ENCODE measurements at regions not wholly inside any gene's neighbourhood (a gene's known extent, or its start where the extent isn't known, plus 50 kb on each side); places are given as distances from the start of the nearest gene placed in this dataset.

- no peak for TF ChIP-seq PBX2 (CRISPR knock-in tag; IDR thresholded peaks at IDR 0.05; ENCODE audit: low read depth)
- TF ChIP-seq PBX2 (tag; conservative IDR thresholded peaks at IDR 0.05; ENCODE audit: low read depth), result no peak
Measured at GRCh38 chr11:129720156-129720555, 95.5 kb upstream of the TMEM45B start (continued).

GRCh38 chr11:129720994-129721393, 94.7 kb upstream of the TMEM45B start:
- H3K9me1 ChIP-seq (ENCODE audit: control insufficient read depth, insufficient read depth, low read length), result no peaks in the 10 kb centered on the region
- intact Hi-C loops (cut with micrococcal nuclease), result no loop called here
- 2% methylated on average over 11 of the region's 11 CpGs for WGBS (ENCODE audit: insufficient coverage, low coverage, missing lambda C conversion rate)
- TF ChIP-seq SRF (CRISPR knock-in tag; IDR thresholded peaks at IDR 0.05) (no peak), DACH1 (IDR thresholded peaks at IDR 0.05; ENCODE audit: partially characterized antibody) (no peak), TARDBP (IDR thresholded peaks at IDR 0.05) (no peak), BHLHE40 (IDR thresholded peaks at IDR 0.05; ENCODE audit: low read length) (no peak), ZBTB11 (CRISPR knock-in tag; IDR thresholded peaks at IDR 0.05) (no peak), EGR1 (conservative IDR thresholded peaks at IDR 0.05) (peak; percentile 14; the same call in 1 of the 2 replicates)
- no peaks in the 10 kb centered on the region for H3K4me1 ChIP-seq (replicated peaks in 1 of 2; ENCODE audit: control insufficient read depth in 2 of 2, insufficient read depth in 2 of 2, low read length in 2 of 2)
- ChIA-PET POLR2A (no interaction called here), CTCF (ENCODE audit: low intra/inter-chr PET ratio) (no interaction called here)
- H3K27ac ChIP-seq (ENCODE audit: extremely low read depth, low read depth, low read length), result no peak overlapping the region
- no peak overlapping the region for H3K4me3 ChIP-seq
- no peak overlapping the region for H3K9ac ChIP-seq (ENCODE audit: insufficient read depth in 1 of 2, low read depth in 2 of 2, low read length in 2 of 2)
- DNase-seq (ENCODE audit: extremely low read depth in 1 of 4, low spot score in 3 of 4) (no peak), FAIRE-seq (no peak), ATAC-seq (no peak)
- H4K20me1 ChIP-seq (replicated peaks; ENCODE audit: control insufficient read depth, insufficient read depth, low read length), result no peaks in the 10 kb centered on the region
- no peaks in the 10 kb centered on the region for H3K36me3 ChIP-seq (ENCODE audit: control insufficient read depth, insufficient read depth, low read length)
- no peaks in the 10 kb centered on the region for H3K9me3 ChIP-seq (replicated peaks; ENCODE audit: control insufficient read depth, insufficient read depth, low read depth, low read length)
- H2AFZ ChIP-seq (ENCODE audit: low read depth, low read length), result no peak overlapping the region
- peaks cover 17 to 44% of the 10 kb centered on the region in 2 experiments; a peak in 4 of 5 replicates for H3K27me3 ChIP-seq (ENCODE audit: control insufficient read depth in 2 of 2, insufficient read depth in 2 of 2, low read length in 2 of 2)
- no TSS peak for BruUV-seq (replicated peaks)
- no peaks in the 10 kb centered on the region for H3K79me2 ChIP-seq (ENCODE audit: control insufficient read depth, insufficient read depth, low read length)
- in situ Hi-C loops (cut with MboI), result no loop called here
- no peak overlapping the region for H3K4me2 ChIP-seq (ENCODE audit: insufficient read depth, low read length)

Measured in K562 (cell line).